Stimulated activated CD8-positive, alpha-beta memory T cell treated with anti-CD3 and anti-CD28 coated beads, Interleukin-12 subunit alpha, Interleukin-12 subunit beta, amount 100 ng/mL, for 4 hours (primary cell): ENCODE measurements at regions not wholly inside any gene's neighbourhood (a gene's known extent, or its start where the extent isn't known, plus 50 kb on each side); places are given as distances from the start of the nearest gene placed in this dataset.
"Not testable (repeated sequence)": the region's sequence is repeated elsewhere in the genome, so short reads cannot be mapped to it uniquely, and the experiment has no call there.

Experiments
- DNase-seq: peaks from one replicate; pipeline ENCODE4 v3.0.0-alpha.2; 2020; ENCODE audit warnings: low read depth

DNA sequence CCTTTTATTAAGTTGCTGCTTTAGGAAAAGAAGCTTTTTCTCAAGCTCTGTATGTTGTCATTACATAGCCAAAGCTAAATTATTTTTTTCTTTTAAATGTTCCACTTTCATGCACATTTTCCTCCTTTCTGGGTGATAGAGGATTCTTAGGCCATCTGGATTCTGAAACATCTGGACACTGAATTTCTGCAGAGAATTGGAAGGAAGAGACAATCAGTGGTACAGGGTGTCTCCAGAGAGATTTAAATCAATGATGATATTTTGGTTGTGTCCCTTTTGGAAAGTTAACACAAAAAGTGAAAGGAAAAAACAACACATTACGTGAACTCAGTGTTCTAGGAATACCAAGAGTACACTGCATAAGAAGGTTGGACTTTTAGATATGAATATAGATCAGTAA is 211.4 kb upstream of the PKN2 start:
- no peak for DNase-seq

DNA sequence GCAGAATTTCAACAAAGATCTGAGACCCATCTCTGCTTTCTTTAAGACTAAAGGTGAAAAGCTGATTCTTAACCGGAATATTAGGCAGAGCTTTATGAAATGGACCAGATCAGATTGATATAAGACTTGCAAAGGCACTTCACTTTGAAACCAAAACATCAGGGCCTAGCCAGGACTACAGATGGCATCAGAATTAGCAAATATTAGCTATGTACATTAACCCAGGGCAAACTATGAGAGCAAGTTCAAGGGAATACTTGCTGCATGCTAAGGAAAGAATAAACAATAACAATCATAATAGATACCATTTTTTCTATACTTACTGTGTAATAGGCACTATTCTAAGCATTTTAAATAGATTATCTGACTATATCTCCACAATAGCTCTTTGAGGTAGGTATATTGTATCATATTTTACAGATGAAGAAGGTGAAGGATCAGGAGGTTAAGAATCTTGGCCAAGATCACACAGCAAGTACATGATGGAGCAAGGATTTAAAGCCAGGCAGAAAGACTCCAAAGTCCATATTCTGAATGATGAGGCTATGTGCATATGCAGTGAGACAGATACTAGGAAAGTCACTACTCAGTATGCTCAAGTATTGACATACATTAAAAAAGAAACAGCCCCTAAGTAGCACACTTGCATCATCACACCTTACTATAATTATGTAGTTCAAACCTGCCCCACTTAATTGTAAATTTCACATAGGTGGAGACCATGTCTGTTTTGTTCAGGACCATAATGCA is 209.3 kb upstream of the PKN2 start:
- no peak for DNase-seq

DNA sequence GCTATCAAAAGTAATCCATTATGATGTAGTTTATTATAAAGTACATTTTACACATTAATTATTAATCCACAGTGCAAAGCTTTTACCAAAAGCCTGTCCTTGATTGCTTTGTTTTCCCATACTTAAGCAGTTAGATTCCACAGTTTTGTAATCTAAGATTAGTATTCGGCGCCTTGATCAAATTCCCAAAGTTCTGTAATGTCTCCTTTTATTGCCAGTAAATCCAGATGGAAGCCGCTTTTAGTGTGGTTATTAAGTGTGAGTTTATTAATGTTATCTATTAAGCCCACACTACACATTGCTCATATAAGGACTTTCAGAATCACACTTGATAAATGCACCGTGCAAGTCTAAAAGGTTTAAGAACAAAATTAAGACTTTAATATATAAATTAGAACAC is 199.2 kb upstream of the PKN2 start:
- DNase-seq = no peak

- no peak for DNase-seq
Observed at GRCh38 chr1:88488237-88488636, 195.8 kb upstream of the PKN2 start.

- no peak for DNase-seq
Observed at GRCh38 chr1:88490676-88491075, 193.4 kb upstream of the PKN2 start.

DNA sequence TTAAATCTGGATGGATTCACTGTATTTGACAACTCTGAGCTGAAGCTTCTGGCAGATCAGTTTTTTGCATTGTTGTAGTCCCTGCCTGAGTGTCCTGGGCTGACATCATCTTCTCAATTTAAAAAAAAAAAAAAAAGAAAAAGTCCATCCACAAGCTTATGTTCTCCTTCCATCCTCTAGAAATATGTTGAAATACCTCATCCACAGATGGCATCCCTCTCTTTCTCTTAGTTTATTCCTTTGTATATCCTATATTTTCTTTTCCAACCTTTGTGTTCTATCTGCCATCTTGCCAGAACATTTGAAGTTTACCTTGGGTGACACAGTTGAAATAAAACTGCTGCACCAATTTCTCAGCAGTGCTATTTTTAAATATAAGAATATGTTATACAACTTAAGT is 184.4 kb upstream of the PKN2 start:
- DNase-seq = no peak

DNA sequence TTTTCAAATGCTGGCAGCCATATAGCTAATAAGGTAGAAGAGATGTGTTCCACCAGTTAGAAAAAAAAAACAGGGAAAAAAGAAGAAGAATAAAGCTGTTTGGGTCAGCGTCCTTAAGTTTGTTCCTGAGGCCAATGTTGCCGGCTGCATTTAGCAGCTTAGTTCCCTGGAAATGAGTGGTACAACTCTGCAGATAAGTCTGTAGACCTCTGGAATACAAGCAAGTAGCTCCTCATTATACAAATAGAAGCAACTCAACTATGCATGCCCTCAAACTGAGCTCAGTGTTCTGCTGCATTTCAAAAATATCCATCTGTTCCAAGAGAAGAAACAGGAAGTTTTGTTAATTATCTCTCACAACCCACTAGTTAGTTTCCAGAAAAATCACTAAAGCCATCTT is 181.2 kb upstream of the PKN2 start:
- no peak for DNase-seq

DNA sequence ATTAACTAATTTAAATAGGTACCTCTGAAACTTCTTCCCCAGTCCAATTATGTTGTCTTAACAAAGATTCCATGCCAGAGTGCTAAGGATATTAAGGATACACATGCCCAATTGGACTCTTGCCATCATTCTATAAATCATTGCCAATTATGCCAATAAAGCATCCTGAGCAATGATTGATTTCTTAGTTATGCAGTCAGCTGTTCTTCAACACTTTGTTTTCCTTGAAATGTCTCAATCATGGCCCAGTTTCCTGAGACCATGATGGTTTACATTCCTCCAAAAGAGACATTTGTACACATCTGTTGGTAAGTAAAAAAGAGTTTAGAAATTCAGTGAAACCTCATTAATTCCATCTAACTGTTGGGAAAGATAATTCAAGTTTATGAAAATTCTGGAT is 180.4 kb upstream of the PKN2 start:
- no peak for DNase-seq

GRCh38 chr1:88504601-88505000 is 179.5 kb upstream of the PKN2 start:
- no peak for DNase-seq

GRCh38 chr1:88509379-88509778 is 174.7 kb upstream of the PKN2 start:
- no peak for DNase-seq

DNA sequence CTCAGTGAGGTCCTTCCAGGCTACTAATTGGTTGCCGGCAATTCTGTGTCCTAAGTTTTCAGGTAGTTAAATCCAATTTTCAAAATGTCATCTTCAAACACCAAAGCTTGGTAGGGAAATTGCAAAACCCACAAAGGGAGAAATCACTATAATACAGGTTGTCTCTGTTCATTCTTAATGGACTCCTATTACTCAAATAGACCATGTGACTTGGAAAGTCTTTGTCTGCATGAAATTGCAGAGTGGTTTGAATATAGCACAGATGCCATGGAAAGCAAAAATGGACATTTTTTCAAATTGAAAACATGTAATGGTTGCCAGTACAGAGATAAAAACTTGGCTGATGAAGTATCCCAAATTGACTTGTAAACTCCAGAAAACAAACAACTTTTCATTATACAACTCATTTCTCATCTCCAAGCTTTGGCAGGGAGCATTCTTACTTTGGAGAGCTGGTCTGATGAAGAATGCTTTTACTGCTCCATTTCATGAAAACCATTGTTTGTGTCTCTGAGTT is 169.5 kb upstream of the PKN2 start:
- no peak for DNase-seq

DNA sequence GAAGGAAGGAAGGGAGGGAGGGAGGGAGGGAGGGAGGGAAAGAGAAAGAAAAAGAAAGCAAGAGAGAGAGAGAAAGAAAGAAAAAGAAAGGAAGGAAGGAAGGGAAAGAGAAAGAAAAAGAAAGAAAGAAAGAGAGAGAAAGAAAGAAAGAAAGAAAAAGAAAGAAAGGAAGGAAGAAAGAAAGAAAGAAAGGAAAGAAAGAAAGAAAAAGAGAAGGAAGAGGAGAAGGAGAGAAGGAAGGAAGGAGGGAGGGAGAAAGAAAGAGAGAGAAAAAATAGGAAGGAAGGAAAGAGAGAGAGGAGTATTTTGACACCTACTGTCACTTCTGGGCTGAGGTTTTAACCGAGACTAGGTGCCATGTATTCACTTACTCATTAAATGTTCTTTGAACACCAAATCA is 166.6 kb upstream of the PKN2 start:
- not testable (repeated sequence) for DNase-seq

- no peak for DNase-seq
Observed at GRCh38 chr1:88519156-88519555, 164.9 kb upstream of the PKN2 start.

DNA sequence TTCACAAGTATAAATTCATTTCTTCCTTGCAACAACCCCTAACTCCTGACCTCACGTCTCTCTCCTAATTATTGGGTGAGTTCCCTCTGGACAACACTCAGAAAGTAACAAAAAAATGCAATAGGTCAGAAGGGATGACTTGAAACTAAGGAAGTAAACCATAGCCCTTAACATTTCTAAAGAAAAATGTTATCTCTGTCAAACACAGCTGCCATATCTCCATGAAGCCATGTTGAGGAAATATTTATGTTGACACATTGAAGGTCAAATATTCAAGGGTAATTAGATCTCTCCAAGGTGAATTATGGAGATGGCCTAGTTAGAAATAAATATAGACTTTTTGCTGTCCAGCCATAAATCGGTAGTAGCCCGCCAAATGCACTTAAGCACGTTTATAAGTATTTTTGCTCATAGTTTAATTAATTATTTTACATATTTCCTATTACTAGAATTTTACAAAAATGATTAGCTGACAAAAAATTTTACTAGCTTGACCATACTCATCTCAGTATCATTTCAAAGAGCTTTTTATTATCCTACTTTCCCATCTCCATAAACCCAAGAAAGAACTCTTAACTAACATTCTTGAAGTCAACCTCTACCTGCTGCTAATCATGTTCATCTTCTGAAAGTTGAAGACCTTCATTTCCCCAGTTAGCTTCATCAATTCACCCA is 160.1 kb upstream of the PKN2 start:
- no peak for DNase-seq

- no peak for DNase-seq
Observed at GRCh38 chr1:88526456-88526855, 157.6 kb upstream of the PKN2 start.

- DNase-seq = no peak
Observed at GRCh38 chr1:88528792-88529191, 155.3 kb upstream of the PKN2 start.

DNA sequence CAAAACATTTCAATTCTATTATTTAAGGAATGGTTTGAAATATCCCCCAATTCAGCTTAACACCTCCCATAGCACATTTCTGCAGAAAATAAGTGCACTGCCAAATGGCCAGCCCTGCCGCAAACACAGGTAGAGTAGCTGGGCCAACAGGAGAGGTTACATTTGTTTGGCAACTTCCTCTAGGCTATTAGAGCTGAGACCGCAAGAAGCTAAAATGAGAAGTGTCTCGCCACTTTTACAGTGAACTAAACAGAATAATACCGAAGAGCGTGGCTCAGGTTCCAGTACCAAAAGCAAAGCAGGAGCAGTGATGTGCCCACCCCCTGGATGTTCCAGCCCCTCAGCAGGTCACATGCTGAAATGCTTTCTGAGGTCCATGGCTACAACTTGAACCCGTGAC is 154.5 kb upstream of the PKN2 start:
- no peak for DNase-seq

DNA sequence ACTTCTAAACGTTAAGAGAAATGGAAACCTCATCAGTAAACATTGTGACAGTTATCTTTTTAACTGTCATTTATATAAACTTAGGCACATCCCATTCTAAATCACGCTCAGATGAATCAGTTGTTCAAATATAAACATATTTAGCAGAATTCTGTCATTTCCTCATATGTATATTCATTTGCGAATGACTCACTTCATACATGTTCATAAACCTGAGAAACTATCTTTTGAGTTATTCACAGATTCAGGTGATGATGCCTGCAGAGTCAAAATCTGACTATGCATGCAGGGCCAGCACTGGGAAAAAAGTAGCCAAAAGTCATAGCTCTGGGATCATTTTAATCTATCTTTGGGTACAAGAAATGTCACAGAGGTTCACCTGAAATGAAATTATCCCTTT is 153.8 kb upstream of the PKN2 start:
- DNase-seq = no peak

DNA sequence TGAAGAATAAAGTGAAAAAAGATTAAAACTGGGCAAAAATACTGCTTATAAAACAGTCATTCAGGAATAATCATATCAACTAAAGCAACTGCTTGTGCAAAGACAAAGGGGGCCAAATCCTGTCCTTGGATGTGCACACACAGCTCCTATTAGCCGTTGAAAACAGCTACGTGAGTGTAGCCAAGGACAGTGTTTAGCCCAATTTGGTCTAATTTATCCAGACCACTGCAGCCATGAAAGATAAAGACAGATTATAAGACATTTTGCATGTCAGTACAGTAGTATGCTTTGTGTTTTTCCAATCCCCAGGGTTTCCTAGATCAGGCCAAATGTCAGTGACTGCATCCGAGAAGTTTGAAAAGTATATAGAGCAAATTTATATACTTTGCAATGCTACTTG is 146.3 kb upstream of the PKN2 start:
- no peak for DNase-seq

DNA sequence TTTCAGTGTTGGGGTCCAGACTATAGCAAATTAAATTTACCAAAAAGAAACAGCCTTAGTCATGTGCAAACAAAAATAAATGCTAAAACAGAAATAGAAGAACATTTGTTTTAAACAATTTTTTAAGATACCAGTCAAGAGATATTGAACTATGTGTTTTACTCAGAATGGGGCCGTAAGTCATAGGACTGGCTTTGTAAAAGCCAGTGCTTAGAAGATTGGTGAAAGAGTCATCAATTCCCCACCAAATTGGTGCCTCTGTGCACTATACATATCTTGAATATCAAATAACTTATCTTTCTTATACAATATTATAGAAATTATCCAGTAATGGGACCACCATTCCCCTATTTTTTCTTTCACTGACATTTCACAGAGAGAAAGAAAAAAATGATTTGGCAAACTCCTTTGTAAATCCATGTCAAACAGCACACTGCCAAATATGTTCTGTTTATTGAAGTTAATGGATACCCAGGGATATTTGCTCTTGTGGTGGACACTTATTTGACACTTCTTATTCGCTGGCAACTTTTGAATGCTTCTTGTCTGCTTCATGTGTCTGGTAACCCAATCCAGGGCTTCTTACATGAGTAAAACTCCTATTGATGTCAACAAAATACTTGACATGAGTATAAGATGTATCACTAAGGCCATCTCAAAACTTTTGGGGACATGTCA is 145.7 kb upstream of the PKN2 start:
- DNase-seq = no peak

DNA sequence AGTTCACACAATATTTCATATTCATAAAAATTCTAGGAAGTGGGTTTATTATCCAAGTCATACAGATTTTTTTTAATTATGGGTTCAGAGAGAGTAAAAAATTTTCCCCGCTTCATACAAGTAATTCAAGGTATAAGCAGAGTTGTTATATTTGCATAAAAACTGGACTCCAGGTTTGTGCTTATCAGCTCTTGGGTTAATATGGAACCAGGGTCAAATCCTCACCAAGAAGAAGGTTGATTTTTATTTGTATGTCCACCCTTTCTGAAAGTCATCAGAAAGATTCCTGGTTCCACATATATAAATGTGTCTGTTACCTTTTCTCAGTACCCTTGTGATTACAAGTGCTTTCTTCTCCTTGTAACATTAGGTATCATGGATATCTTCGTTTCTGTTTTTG is 143.8 kb upstream of the PKN2 start:
- DNase-seq = no peak

- no peak for DNase-seq
Observed at GRCh38 chr1:88541596-88541995, 142.5 kb upstream of the PKN2 start.

DNA sequence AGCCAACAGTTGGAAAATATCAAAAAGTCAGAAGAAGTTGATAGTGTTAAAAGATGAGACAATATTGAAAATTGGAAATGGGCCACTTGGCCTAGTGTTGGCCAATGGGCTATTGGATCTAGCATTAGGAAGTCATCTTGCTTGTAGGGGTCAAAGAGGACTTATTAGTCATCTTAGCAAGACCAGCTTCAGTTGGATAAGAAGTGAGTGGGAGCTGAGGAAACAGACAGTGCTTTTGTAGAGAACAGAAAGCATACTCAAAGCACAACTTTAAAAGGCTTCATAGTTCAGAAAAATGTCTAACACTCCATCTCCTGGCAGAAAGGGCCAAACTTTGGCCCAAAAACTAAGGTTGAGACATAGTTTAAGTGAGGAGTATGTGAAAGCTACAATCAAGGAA is 139.9 kb upstream of the PKN2 start:
- DNase-seq = no peak
